Psoas muscle (tissue), 7 donors: ENCODE measurements at regions not wholly inside any gene's neighbourhood (a gene's known extent, or its start where the extent isn't known, plus 50 kb on each side); places are given as distances from the start of the nearest gene placed in this dataset.

Experiments
- ATAC-seq, 4 donors: fragments of 200-7000 bp; cut with Tn5 transposase; one replicate each; pipeline ENCODE4 v1.9.1; 2020; ENCODE audit warnings: moderate library complexity in 3 of 4, mild to moderate bottlenecking in 2 of 4
- DNase-seq, 2 donors: peaks; one replicate each; pipeline ENCODE4 v3.0.0-alpha.2; 2020
- H3K27ac ChIP-seq: fragments of 200-600 bp; one replicate; pipeline ENCODE4 v1.8.0; 2022
- H3K27me3 ChIP-seq, 3 donors: fragments of 200-600 bp in 1 of 3; one replicate each; pipeline versions ENCODE4 v1.6.1 to v1.8.0; 2013 to 2022; ENCODE audit warnings: low read length in 2 of 3, mild to moderate bottlenecking in 2 of 3, moderate library complexity in 1 of 3; ENCODE audit not compliant: insufficient read depth in 3 of 3
- H3K36me3 ChIP-seq, 2 donors: fragments of 200-600 bp in 1 of 2; one replicate each; pipeline versions ENCODE4 v1.6.1 to v1.8.0; 2013 to 2022; ENCODE audit warnings: low read depth in 1 of 2, mild to moderate bottlenecking in 1 of 2, moderate library complexity in 1 of 2; ENCODE audit not compliant: insufficient read depth in 1 of 2
- H3K4me1 ChIP-seq: fragments of 200-600 bp; one replicate; pipeline ENCODE4 v1.8.0; 2022
- H3K4me3 ChIP-seq: fragments of 200-600 bp; one replicate; pipeline ENCODE4 v1.8.0; 2022; ENCODE audit warnings: mild to moderate bottlenecking
- H3K9me3 ChIP-seq: fragments of 200-600 bp; one replicate; pipeline ENCODE4 v1.8.0; 2022
- CTCF ChIP-seq: fragments of 200-600 bp; IDR thresholded peaks from one replicate; pipeline ENCODE4 v1.8.0; 2022; ENCODE audit warnings: antibody characterized with exemption
- WGBS, 3 donors: extraction: QIAGEN DNeasy Blood & Tissue Kit; methylation state at CpG; one replicate each; pipeline versions ENCODE4 v1.1.6 to v1.1.7; 2013; 5-methylcytosine and 5-hydroxymethylcytosine counted together
- intact Hi-C, 2 donors: fragments of 100-400 bp; cut with DNase I; formaldehyde crosslinking; loops; one replicate each; pipeline versions ENCODE4 v1.11.0 to v1.14.2; 2022
- donor health status: healthy with polysubstance abuse.
- donor health status: DM: no; HTN: no; CAD: no; lungs with moderate emphysema.
- donor health status: Bipolar disorder and iron deficiency.
- donor health status: healthy.
- donor health status: DM: yes; HTN: yes; CAD: no.
- donor health status: DM: no; HTN: no; CAD: no.
- donor health status: DM: yes; HTN: yes; CAD: no.

DNA sequence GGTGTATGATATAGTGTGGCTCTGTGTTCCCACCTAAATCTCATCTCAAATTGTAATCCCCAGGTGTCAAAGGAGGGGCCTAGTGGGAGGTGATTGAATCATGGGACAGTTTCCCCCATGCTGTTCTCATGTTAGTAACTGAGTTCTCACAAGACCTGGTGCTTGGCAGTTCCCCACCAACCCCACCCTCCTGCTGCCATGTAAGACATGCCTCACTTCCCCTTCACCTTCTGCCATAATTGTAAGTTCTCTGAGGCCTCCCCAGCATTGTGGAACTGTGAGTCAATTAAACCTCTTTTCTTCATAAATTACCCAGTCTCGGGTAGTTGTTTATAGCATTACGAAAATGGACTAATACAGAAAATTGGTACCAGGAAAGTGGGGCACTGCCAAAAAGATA, 1705.3 kb downstream of the NCAM2 start:
- H3K4me3 ChIP-seq, result no peak overlapping the region
- TF ChIP-seq CTCF, result no peak
- intact Hi-C loops, result no loop called here
- no peak overlapping the region for H3K27ac ChIP-seq
- H3K9me3 ChIP-seq, result no peaks in the 10 kb centered on the region
- WGBS, 3 donors, result 80 to 85% (median 84%) methylated on average over 2 of the region's 2 CpGs
- H3K27me3 ChIP-seq, result no peaks in the 10 kb centered on the region
- no peaks in the 10 kb centered on the region for H3K4me1 ChIP-seq
- no peak for ATAC-seq
- H3K36me3 ChIP-seq, result no peaks in the 10 kb centered on the region
- DNase-seq, result no peak

DNA sequence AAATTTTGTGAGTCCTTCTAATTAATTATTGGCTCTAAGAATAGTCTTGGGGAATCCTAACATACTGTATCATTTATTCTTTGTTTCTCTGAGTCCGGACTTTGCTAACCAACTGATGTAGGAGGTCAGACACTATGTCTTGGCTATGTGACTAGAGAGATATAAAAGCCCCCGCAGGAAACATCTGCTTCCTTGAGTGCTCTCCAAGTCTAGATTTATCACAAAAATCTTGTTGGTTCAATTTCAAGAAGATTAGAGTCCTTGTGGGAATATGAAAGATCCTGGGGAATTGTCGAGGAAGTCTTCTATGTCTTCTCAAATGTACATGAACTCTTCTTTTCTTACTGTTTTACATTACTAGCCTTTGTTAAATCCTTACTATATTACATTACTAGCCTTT, 1712.5 kb downstream of the NCAM2 start:
- intact Hi-C loops, result no loop called here
- Histone ChIP-seq H3K27me3 (no peaks in the 10 kb centered on the region), H3K4me3 (no peak overlapping the region), H3K4me1 (no peaks in the 10 kb centered on the region), H3K9me3 (no peaks in the 10 kb centered on the region), H3K36me3 (no peaks in the 10 kb centered on the region), H3K27ac (no peak overlapping the region)
- ATAC-seq, result no peak
- DNase-seq, result no peak
- no peak for TF ChIP-seq CTCF
- 8 to 15% (median 14%) methylated on average over 3 of the region's 3 CpGs for WGBS, 3 donors

DNA sequence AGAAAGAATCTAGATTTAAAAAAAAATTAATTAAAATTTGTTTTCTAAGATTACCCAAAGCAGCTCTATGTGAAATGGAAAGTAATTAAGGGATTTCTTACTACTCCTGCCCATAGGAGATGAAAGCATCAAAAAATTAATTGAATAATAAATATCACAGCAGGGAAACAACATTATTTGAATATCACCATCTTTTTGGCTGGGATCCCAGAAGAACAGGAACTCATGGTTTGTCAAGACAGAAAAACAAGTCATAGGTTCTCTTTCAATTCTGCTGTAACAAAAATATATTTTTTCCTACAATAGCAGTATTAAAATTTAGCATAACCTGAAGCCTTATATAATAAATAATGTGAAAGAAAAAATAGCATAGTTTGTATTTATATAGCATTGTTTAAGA, 1713.4 kb downstream of the NCAM2 start:
- intact Hi-C loops, result no loop called here
- TF ChIP-seq CTCF, result no peak
- no peaks in the 10 kb centered on the region for H3K36me3 ChIP-seq
- ATAC-seq (no peak), DNase-seq (no peak)
- no peak overlapping the region for H3K27ac ChIP-seq
- no peaks in the 10 kb centered on the region for H3K4me1 ChIP-seq
- H3K4me3 ChIP-seq, result no peak overlapping the region
- no peaks in the 10 kb centered on the region for H3K9me3 ChIP-seq
- no peaks in the 10 kb centered on the region for H3K27me3 ChIP-seq

DNA sequence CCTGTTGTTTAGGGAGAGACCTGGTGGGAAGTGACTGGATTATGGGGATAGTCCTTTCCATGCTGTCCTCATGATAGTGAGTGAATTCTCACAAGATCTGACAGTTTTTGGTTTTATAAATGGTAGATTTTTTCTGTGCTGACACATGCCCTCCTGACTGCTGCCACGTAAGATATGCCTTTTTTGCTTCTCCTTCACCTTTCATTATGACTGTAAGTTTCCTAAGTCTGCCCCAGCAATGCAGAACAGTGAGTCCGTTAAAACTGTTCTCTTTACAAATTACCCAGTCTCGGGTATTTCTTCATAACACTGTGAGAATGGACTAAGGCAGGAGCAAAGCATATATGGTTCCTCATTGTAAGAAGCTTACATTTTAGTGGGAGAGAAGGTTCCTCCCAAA, 1727.2 kb downstream of the NCAM2 start:
- H3K4me1 ChIP-seq, result no peaks in the 10 kb centered on the region
- no peak overlapping the region for H3K27ac ChIP-seq
- H3K27me3 ChIP-seq, result no peaks in the 10 kb centered on the region
- no peak for TF ChIP-seq CTCF
- H3K4me3 ChIP-seq, result no peak overlapping the region
- ATAC-seq (no peak), DNase-seq (no peak)
- WGBS, 3 donors, result 83 to 85% (median 85%) methylated on average over 3 of the region's 3 CpGs
- H3K9me3 ChIP-seq, result no peaks in the 10 kb centered on the region
- intact Hi-C loops, result no loop called here
- H3K36me3 ChIP-seq, result no peaks in the 10 kb centered on the region

GRCh38 chr21:22728091-22728490, 1729.9 kb downstream of the NCAM2 start:
- ATAC-seq (no peak), DNase-seq (no peak)
- TF ChIP-seq CTCF, result no peak
- WGBS, 3 donors, result 69 to 80% (median 71%) methylated on average over 2 of the region's 2 CpGs
- intact Hi-C loops, result no loop called here
- Histone ChIP-seq H3K27ac (no peak overlapping the region), H3K4me3 (no peak overlapping the region), H3K4me1 (no peaks in the 10 kb centered on the region), H3K9me3 (no peaks in the 10 kb centered on the region), H3K36me3 (no peaks in the 10 kb centered on the region), H3K27me3 (no peaks in the 10 kb centered on the region)
